ENCODE measurements at regions not wholly inside any gene's neighbourhood (a gene's known extent, or its start where the extent isn't known, plus 50 kb on each side); places are given as distances from the start of the nearest gene placed in this dataset.

DNA sequence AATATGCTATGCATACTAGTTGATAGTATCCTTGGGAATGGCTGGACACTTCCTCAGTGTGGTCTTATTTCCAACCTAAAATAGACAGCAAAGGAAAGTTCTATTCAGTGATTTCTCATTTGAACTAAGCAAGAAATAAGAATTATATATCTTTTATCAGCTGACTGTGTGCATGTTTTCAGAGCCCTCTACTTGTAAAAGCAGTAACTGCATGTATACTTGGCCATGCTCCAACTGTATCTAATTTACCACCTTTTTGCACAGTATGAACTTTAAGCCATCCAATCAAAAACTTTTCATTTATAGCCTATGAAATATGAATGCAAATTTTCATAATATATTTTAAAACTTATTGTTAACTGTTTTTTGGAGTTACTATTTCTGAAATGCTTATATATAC, 136.4 kb upstream of the PCDH9 start:
- TF ChIP-seq EZH2 (IDR thresholded peaks at IDR 0.05; ENCODE audit: insufficient read depth, poor library complexity, severe bottlenecking) (no peak), EZH2phosphoT487 (IDR thresholded peaks at IDR 0.05; ENCODE audit: insufficient read depth, low read depth) (no peak)

All from GM23248 (cell line).